ENCODE measurements at regions not wholly inside any gene's neighbourhood (a gene's known extent, or its start where the extent isn't known, plus 50 kb on each side); places are given as distances from the start of the nearest gene placed in this dataset.

DNA sequence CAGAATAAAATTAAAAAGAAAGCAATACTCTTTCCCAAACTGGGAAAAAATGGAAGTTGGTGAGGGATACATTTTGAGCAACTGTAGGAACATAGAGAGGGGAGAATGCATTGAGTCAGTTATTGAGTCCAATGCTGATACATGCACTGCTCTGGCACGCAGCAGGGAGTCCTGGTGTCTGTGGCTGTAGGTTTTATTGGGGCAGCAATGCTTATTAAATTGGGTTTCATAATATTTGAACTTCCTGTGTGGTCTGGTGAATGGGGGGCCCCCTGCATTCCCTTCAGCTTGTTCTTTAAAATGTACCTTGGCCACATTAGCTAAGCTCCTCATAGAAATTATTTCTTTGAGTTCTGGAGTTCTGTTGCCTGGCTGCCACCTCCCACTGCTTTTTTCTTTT, 125.2 kb upstream of the ELAC2 start:
- no peak for TF ChIP-seq POLR2A (IDR thresholded peaks at IDR 0.05)
- TF ChIP-seq, protein P1, sequence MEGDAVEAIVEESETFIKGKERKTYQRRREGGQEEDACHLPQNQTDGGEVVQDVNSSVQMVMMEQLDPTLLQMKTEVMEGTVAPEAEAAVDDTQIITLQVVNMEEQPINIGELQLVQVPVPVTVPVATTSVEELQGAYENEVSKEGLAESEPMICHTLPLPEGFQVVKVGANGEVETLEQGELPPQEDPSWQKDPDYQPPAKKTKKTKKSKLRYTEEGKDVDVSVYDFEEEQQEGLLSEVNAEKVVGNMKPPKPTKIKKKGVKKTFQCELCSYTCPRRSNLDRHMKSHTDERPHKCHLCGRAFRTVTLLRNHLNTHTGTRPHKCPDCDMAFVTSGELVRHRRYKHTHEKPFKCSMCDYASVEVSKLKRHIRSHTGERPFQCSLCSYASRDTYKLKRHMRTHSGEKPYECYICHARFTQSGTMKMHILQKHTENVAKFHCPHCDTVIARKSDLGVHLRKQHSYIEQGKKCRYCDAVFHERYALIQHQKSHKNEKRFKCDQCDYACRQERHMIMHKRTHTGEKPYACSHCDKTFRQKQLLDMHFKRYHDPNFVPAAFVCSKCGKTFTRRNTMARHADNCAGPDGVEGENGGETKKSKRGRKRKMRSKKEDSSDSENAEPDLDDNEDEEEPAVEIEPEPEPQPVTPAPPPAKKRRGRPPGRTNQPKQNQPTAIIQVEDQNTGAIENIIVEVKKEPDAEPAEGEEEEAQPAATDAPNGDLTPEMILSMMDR (IDR thresholded peaks at IDR 0.05), result no peak
